Upper lobe of right lung (tissue), 1 donor: ENCODE measurements at regions not wholly inside any gene's neighbourhood (a gene's known extent, or its start where the extent isn't known, plus 50 kb on each side); places are given as distances from the start of the nearest gene placed in this dataset.
"Not testable (repeated sequence)": the region's sequence is repeated elsewhere in the genome, so short reads cannot be mapped to it uniquely, and the experiment has no call there.

Source experiments
- ATAC-seq: fragments of 200-7000 bp; cut with Tn5 transposase; one replicate; pipeline ENCODE4 v1.9.1; 2020; ENCODE audit warnings: mild to moderate bottlenecking, moderate library complexity
- DNase-seq: peaks from one replicate; pipeline ENCODE4 v3.0.0-alpha.2; 2020
- H3K27ac ChIP-seq: fragments of 200-600 bp; one replicate; pipeline ENCODE4 v1.8.0; 2022
- H3K27me3 ChIP-seq: fragments of 200-600 bp; one replicate; pipeline ENCODE4 v1.8.0; 2022; ENCODE audit warnings: mild to moderate bottlenecking
- H3K36me3 ChIP-seq: fragments of 200-600 bp; one replicate; pipeline ENCODE4 v1.8.0; 2022
- H3K4me1 ChIP-seq: fragments of 200-600 bp; one replicate; pipeline ENCODE4 v1.8.0; 2022
- H3K4me3 ChIP-seq: fragments of 200-600 bp; one replicate; pipeline ENCODE4 v1.8.0; 2022; ENCODE audit warnings: mild to moderate bottlenecking
- H3K9me3 ChIP-seq: fragments of 200-600 bp; one replicate; pipeline ENCODE4 v1.8.0; 2022
- intact Hi-C: fragments of 100-400 bp; cut with DNase I; formaldehyde crosslinking; loops from one replicate; pipeline ENCODE4 v1.11.0; 2022
- TF ChIP-seq, protein P1 (sequence below): fragments of 200-600 bp; IDR thresholded peaks from one replicate; pipeline ENCODE4 v1.8.0; 2022; ENCODE audit warnings: antibody characterized with exemption
- donor health status: DM: no; HTN: yes; CAD: no; lungs with severe emphysema.

DNA sequence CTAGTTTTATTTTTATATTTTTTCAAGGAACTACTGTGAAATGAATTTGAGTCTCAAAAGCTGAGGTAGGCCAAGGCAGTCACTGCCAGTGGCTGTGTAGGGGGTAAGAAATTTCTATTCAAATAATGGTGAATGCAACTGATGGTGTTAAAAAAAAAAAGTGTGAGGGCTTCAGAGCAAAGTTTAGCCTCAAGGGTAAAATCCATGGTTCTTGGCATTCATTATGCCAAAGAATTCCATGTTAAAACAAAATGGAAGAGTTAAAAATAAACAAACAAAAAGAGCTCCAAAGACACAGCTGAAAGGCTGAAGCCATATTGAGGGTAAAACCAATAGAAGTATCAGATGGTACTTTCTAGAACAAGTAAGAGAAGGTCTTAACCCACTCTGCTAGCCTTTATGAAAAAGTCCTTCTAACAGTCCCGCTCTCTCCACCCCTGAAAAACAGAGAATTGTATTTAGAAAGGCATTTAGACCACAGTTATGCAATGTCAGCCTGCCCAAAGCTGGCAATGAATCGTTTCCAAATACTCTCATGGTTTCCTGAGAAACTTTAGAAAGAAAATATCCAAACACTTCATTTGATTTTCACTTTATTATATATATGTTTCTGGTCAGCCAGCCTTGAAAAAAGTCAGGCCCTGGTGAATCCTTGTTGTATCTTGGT lies 158.4 kb upstream of the GMNC start:
- no peaks in the 10 kb centered on the region for H3K4me1 ChIP-seq
- no peak overlapping the region for H3K4me3 ChIP-seq
- TF ChIP-seq, protein P1, sequence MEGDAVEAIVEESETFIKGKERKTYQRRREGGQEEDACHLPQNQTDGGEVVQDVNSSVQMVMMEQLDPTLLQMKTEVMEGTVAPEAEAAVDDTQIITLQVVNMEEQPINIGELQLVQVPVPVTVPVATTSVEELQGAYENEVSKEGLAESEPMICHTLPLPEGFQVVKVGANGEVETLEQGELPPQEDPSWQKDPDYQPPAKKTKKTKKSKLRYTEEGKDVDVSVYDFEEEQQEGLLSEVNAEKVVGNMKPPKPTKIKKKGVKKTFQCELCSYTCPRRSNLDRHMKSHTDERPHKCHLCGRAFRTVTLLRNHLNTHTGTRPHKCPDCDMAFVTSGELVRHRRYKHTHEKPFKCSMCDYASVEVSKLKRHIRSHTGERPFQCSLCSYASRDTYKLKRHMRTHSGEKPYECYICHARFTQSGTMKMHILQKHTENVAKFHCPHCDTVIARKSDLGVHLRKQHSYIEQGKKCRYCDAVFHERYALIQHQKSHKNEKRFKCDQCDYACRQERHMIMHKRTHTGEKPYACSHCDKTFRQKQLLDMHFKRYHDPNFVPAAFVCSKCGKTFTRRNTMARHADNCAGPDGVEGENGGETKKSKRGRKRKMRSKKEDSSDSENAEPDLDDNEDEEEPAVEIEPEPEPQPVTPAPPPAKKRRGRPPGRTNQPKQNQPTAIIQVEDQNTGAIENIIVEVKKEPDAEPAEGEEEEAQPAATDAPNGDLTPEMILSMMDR = no peak
- H3K27me3 ChIP-seq = no peaks in the 10 kb centered on the region
- H3K36me3 ChIP-seq = no peaks in the 10 kb centered on the region
- H3K27ac ChIP-seq = no peak overlapping the region
- no peak for DNase-seq
- H3K9me3 ChIP-seq = no peaks in the 10 kb centered on the region
- no peak for ATAC-seq
- intact Hi-C loops = no loop called here

DNA sequence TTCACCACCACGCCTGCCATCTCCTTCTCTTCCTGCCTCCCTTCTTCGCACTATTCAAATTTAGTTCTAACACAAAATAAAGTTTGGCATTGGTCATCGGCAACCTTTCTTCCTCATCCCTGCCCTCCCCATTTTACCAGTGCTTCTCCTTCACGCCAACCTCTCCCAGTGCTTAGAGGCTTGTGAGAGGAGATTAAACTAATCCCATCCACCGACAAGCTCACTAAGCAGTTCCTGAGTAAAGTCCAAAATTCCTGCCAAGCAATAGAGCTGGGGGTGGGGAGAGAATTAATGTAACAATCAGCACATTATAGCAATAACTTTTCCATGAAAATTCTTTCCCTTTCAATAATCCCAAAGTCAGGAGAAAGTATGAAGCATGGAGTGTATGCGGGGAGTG lies 157.4 kb upstream of the GMNC start:
- intact Hi-C loops = no loop called here
- Histone ChIP-seq H3K4me3 (no peak overlapping the region), H3K4me1 (no peaks in the 10 kb centered on the region), H3K9me3 (no peaks in the 10 kb centered on the region), H3K27ac (no peak overlapping the region), H3K36me3 (no peaks in the 10 kb centered on the region), H3K27me3 (no peaks in the 10 kb centered on the region)
- DNase-seq = no peak
- no peak for ATAC-seq
- TF ChIP-seq, protein P1 = no peak

DNA sequence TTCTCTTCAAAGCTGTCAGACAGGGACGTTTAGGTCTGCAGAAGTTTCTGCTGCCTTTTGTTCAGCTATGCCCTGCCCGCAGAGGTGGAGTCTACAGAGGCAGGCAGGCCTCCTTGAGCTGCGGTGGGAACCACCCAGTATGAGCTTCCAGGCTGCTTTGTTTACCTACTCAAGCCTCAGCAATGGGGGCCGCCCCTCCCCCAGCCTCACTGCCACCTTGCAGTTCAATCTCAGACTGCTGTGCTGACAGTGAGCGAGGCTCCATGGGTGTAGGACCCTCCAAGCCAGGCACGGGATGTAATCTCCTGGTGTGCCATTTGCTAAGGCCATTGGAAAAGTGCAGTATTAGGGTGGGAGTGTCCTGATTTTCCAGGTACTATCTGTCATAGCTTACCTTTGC lies 153.5 kb upstream of the GMNC start:
- H3K27me3 ChIP-seq, H3K4me3 ChIP-seq, H3K36me3 ChIP-seq, H3K27ac ChIP-seq, H3K4me1 ChIP-seq, ATAC-seq, H3K9me3 ChIP-seq, DNase-seq, intact Hi-C loops: not testable (repeated sequence)

DNA sequence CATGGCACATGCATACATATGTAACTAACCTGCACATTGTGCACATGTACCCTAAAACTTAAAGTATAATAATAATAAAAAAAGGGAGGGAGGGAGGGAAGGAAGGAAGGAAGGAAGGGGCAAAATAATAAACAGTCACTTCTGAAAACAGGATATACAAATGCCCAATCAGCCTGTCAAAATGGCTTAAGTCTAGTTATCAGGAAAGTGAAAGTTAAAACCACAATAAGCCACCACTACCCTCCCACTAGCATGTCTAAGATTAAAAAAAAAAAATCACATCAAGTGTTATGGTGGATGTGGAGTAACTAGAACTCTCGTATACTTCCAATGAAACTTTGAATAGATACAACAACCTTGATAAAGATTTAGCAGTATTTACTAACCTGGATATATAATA lies 145.6 kb upstream of the GMNC start:
- H3K4me3 ChIP-seq = no peak overlapping the region
- no peaks in the 10 kb centered on the region for H3K4me1 ChIP-seq
- H3K27ac ChIP-seq = no peak overlapping the region
- H3K36me3 ChIP-seq = no peaks in the 10 kb centered on the region
- TF ChIP-seq, protein P1 = no peak
- ATAC-seq = no peak
- no peaks in the 10 kb centered on the region for H3K9me3 ChIP-seq
- DNase-seq = no peak
- intact Hi-C loops = no loop called here
- no peaks in the 10 kb centered on the region for H3K27me3 ChIP-seq

DNA sequence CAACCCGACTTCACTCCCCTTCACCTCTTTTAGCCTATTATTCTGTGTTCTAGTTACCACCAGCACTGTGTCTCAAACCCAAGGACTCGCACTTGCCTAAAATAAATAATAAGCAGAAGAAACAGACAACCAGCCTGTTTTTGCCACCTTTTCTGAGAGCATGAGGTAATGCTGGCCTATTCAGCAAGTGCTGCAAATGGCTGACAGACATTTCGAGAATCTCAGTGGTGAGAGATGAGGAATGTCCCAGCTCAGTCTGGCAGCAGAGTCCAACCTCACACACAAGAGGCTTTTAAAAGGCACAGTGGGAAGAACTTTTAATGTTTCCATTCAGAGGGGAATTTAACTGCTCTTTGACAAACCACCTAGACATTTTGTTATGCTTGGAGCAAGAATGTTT lies 143.3 kb upstream of the GMNC start:
- Histone ChIP-seq H3K27ac (no peak overlapping the region), H3K4me3 (no peak overlapping the region), H3K27me3 (no peaks in the 10 kb centered on the region), H3K9me3 (no peaks in the 10 kb centered on the region), H3K36me3 (no peaks in the 10 kb centered on the region), H3K4me1 (no peaks in the 10 kb centered on the region)
- ATAC-seq (no peak), DNase-seq (no peak)
- TF ChIP-seq, protein P1 = no peak
- intact Hi-C loops = no loop called here

DNA sequence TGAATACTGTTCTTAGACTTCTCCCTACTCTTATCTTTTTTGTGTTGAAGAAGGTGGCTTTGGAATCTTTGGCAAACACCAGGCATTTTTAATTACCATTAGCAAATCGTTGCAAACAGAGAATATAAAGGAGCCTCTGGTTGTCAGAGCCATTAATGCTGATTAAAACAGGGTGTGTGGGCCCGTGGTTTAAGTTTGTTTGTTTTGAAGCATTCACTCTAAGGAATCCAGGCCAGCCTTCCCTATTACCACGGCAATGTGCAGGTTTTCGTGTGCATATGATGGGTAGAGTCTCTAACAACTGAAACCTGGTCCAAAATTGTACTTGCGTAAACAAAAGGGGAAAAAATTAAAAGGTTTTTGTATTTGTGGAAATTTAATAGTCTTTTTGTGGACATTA lies 141.2 kb upstream of the GMNC start:
- DNase-seq (no peak), ATAC-seq (no peak)
- no peaks in the 10 kb centered on the region for H3K27me3 ChIP-seq
- no peaks in the 10 kb centered on the region for H3K36me3 ChIP-seq
- TF ChIP-seq, protein P1 = no peak
- no peaks in the 10 kb centered on the region for H3K9me3 ChIP-seq
- intact Hi-C loops = no loop called here
- no peak overlapping the region for H3K4me3 ChIP-seq
- no peaks in the 10 kb centered on the region for H3K4me1 ChIP-seq
- H3K27ac ChIP-seq = no peak overlapping the region
